ENCODE measurements at regions not wholly inside any gene's neighbourhood (a gene's known extent, or its start where the extent isn't known, plus 50 kb on each side); places are given as distances from the start of the nearest gene placed in this dataset.

DNA sequence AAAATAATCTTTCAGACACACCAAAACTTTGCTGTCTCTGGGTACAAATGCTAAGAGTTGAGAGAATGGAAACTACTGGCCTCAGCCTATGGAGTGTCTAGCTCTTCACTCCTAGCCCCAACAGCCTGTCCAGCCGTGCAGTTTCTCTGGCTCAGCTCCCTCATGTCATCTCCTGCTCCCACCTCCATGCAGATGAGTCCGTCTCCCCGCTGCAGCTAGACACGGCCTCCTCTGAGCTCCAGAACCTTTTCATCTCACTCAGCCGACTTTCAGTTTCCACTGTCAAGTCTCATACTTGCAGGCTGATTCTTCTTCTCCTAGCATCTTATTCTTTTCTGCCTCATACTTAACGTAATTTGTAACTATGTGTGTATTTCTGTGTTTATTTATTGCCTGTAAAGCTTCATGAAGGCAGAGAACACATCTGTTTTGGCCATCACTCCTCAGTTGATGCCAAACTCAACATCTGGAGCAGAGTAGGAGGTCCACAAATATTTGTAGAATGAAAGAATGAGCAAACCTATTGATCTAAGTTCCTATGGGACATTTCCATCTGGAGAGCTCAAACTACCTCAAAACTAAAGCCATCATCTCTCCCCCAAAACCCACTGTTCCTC, 139.8 kb upstream of the PWP1 start:
- H3K9me3 ChIP-seq (ENCODE audit: control insufficient read depth in 2 of 2, low read length in 2 of 2), result peaks cover 0 to 9% of the 10 kb centered on the region in 2 donors
- no peak overlapping the region for H3K4me3 ChIP-seq (ENCODE audit: low read length in 2 of 2)
- no peak overlapping the region for H3K9ac ChIP-seq (ENCODE audit: low read length in 2 of 2)
- H3K27ac ChIP-seq (ENCODE audit: low read length), result no peak overlapping the region
- no peaks in the 10 kb centered on the region for H3K27me3 ChIP-seq (ENCODE audit: control insufficient read depth in 1 of 2, insufficient read depth in 2 of 2, low read length in 2 of 2)
- H3K36me3 ChIP-seq (ENCODE audit: control insufficient read depth in 2 of 2, insufficient read depth in 2 of 2, low read length in 2 of 2), result no peaks in the 10 kb centered on the region
- no peaks in the 10 kb centered on the region for H3K4me1 ChIP-seq (ENCODE audit: control insufficient read depth, insufficient read depth, low read length)

GRCh38 chr12:107547389-107547788, 138.2 kb upstream of the PWP1 start:
- Histone ChIP-seq H3K4me1 (ENCODE audit: control insufficient read depth, insufficient read depth, low read length) (no peaks in the 10 kb centered on the region), H3K27me3 (ENCODE audit: control insufficient read depth in 1 of 2, insufficient read depth in 2 of 2, low read length in 2 of 2) (no peaks in the 10 kb centered on the region), H3K4me3 (ENCODE audit: low read length in 2 of 2) (no peak overlapping the region), H3K9me3 (ENCODE audit: control insufficient read depth in 2 of 2, low read length in 2 of 2) (peaks cover 0 to 5% of the 10 kb centered on the region in 2 donors), H3K9ac (ENCODE audit: low read length in 2 of 2) (no peak overlapping the region), H3K36me3 (ENCODE audit: control insufficient read depth in 2 of 2, insufficient read depth in 2 of 2, low read length in 2 of 2) (no peaks in the 10 kb centered on the region), H3K27ac (ENCODE audit: low read length) (no peak overlapping the region)

- H3K27ac ChIP-seq (ENCODE audit: low read length), result no peak overlapping the region
- H3K4me3 ChIP-seq (ENCODE audit: low read length in 2 of 2), result no peak overlapping the region
- H3K36me3 ChIP-seq (ENCODE audit: control insufficient read depth in 2 of 2, insufficient read depth in 2 of 2, low read length in 2 of 2), result no peaks in the 10 kb centered on the region
- peaks cover 0 to 5% of the 10 kb centered on the region in 2 donors for H3K9me3 ChIP-seq (ENCODE audit: control insufficient read depth in 2 of 2, low read length in 2 of 2)
- H3K4me1 ChIP-seq (ENCODE audit: control insufficient read depth, insufficient read depth, low read length), result no peaks in the 10 kb centered on the region
- no peaks in the 10 kb centered on the region for H3K27me3 ChIP-seq (ENCODE audit: control insufficient read depth in 1 of 2, insufficient read depth in 2 of 2, low read length in 2 of 2)
- H3K9ac ChIP-seq (ENCODE audit: low read length in 2 of 2), result no peak overlapping the region
These were observed 135.7 kb upstream of the PWP1 start for GRCh38 chr12:107549651-107550480.

DNA sequence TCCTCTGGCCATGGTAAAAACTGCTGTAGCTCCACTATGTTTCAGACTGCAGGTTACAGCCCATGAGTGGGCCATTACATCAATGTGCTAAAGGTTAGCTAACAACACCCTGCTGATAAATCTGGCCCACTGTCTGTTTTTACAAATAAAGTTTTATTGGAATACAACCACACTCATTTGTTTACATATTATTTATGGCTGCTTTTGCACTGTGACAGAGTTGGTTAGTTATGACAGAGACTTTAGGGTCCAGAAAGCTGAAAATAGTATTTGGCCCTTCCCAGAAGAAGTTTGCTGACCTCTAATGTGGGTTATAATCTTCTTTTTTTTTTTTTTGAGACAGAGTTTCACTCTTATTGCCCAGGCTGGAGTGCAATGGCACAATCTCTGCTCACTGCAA, 134.2 kb upstream of the PWP1 start:
- peaks cover 0 to 5% of the 10 kb centered on the region in 2 donors for H3K9me3 ChIP-seq (ENCODE audit: control insufficient read depth in 2 of 2, low read length in 2 of 2)
- H3K27me3 ChIP-seq (ENCODE audit: control insufficient read depth in 1 of 2, insufficient read depth in 2 of 2, low read length in 2 of 2), result peaks cover 0 to 4% of the 10 kb centered on the region in 2 donors
- H3K4me3 ChIP-seq (ENCODE audit: low read length in 2 of 2), result no peak overlapping the region
- no peaks in the 10 kb centered on the region for H3K36me3 ChIP-seq (ENCODE audit: control insufficient read depth in 2 of 2, insufficient read depth in 2 of 2, low read length in 2 of 2)
- H3K9ac ChIP-seq (ENCODE audit: low read length in 2 of 2), result no peak overlapping the region
- no peak overlapping the region for H3K27ac ChIP-seq (ENCODE audit: low read length)
- H3K4me1 ChIP-seq (ENCODE audit: control insufficient read depth, insufficient read depth, low read length), result no peaks in the 10 kb centered on the region

DNA sequence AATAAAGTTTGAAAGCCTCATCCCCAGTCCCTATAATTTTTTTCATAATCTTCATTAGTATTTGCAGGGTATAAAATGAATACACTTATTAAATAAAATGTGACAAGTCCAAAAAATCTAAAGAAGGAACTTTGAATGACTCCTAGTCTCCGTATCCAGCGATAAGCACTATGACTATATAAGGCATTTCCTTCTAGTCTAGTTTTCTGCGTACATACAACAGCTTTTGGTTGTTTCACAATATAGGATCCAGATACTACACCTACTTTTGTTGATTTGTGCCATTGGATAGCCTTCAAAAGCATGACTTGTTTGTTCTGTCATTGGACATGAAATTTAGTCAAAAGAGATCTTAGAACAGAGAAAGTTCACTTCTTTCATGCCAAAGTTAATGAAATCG, 133.3 kb upstream of the PWP1 start:
- Histone ChIP-seq H3K27me3 (ENCODE audit: control insufficient read depth in 1 of 2, insufficient read depth in 2 of 2, low read length in 2 of 2) (peaks cover 0 to 4% of the 10 kb centered on the region in 2 donors), H3K4me3 (ENCODE audit: low read length in 2 of 2) (no peak overlapping the region), H3K4me1 (ENCODE audit: control insufficient read depth, insufficient read depth, low read length) (no peaks in the 10 kb centered on the region), H3K27ac (ENCODE audit: low read length) (no peak overlapping the region), H3K9ac (ENCODE audit: low read length in 2 of 2) (no peak overlapping the region), H3K9me3 (ENCODE audit: control insufficient read depth in 2 of 2, low read length in 2 of 2) (peaks cover 0 to 5% of the 10 kb centered on the region in 2 donors), H3K36me3 (ENCODE audit: control insufficient read depth in 2 of 2, insufficient read depth in 2 of 2, low read length in 2 of 2) (no peaks in the 10 kb centered on the region)

DNA sequence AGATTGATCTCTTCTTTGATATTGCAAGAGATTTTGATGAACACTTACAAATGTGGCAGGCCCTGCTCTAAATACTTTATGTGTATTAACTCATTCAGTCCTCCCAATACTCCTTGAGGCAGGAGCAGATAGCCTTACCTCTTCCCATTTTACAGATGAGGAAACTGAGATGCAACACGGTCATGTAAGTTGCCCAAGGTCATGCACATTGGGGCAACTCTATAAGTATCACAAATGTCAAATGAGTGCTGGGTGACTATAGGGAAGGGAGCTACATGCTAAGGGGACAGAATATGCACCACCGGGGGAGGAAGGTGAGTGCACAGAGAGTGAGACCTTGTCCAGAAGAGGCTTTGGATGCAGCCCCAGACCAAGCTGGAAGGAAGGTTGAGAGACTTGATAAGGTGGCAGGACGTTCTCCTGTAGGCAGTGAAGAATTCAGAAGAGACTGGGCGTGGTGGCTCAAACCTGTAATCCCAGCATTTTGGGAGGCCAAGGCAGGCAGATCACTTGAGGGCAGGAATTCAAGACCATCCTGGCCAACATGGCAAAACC, 132.3 kb upstream of the PWP1 start:
- H3K36me3 ChIP-seq (ENCODE audit: control insufficient read depth in 2 of 2, insufficient read depth in 2 of 2, low read length in 2 of 2), result no peaks in the 10 kb centered on the region
- no peaks in the 10 kb centered on the region for H3K4me1 ChIP-seq (ENCODE audit: control insufficient read depth, insufficient read depth, low read length)
- peaks cover 0 to 4% of the 10 kb centered on the region in 2 donors for H3K27me3 ChIP-seq (ENCODE audit: control insufficient read depth in 1 of 2, insufficient read depth in 2 of 2, low read length in 2 of 2)
- H3K9ac ChIP-seq (ENCODE audit: low read length in 2 of 2), result no peak overlapping the region
- no peak overlapping the region for H3K27ac ChIP-seq (ENCODE audit: low read length)
- H3K4me3 ChIP-seq (ENCODE audit: low read length in 2 of 2), result no peak overlapping the region
- peaks cover 0 to 5% of the 10 kb centered on the region in 2 donors for H3K9me3 ChIP-seq (ENCODE audit: control insufficient read depth in 2 of 2, low read length in 2 of 2)

DNA sequence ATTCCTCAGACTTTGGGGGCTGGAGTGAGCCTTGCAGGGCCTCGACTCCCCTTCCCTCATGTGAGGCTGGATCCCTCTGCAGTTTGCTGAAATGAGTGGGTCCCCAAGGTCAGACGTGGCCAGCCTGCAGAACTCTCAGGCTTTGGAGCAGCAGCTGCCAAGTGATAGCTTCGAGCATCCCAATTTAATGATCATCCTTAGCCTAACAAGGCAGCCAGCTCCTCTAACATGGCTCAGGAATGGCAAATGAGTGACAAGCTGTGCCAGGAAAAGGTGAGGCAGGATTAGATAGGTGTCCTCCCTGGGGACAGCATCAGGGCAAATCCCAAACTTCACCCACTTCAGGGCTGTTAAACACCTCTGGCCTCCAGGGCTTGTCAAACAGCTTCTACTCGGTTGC, 130.7 kb upstream of the PWP1 start:
- H3K27me3 ChIP-seq (ENCODE audit: control insufficient read depth in 1 of 2, insufficient read depth in 2 of 2, low read length in 2 of 2), result peaks cover 0 to 4% of the 10 kb centered on the region in 2 donors
- H3K27ac ChIP-seq (ENCODE audit: low read length), result no peak overlapping the region
- no peaks in the 10 kb centered on the region for H3K36me3 ChIP-seq (ENCODE audit: control insufficient read depth in 2 of 2, insufficient read depth in 2 of 2, low read length in 2 of 2)
- H3K4me1 ChIP-seq (ENCODE audit: control insufficient read depth, insufficient read depth, low read length), result no peaks in the 10 kb centered on the region
- no peak overlapping the region for H3K4me3 ChIP-seq (ENCODE audit: low read length in 2 of 2)
- H3K9me3 ChIP-seq (ENCODE audit: control insufficient read depth in 2 of 2, low read length in 2 of 2), result peaks cover 0 to 2% of the 10 kb centered on the region in 2 donors
- H3K9ac ChIP-seq (ENCODE audit: low read length in 2 of 2), result no peak overlapping the region

DNA sequence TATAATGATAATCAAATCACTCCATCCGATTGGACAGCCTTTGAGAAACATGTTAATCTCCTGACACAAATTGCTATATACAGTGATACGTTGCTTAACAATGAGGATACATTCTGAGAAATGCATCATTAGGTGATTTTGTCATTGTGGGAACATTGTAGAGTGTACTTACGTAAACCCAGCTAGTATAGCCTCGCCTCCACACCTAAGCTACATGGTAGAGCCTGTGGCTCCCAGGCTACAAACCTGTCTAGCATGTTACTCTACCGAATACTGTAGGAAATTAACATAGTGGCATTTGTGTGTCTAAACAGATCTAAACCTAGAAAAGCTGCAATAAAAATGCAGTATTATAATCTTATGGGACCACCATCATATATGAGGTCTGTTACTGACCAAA, 128.6 kb upstream of the PWP1 start:
- H3K27me3 ChIP-seq (ENCODE audit: control insufficient read depth in 1 of 2, insufficient read depth in 2 of 2, low read length in 2 of 2), result peaks cover 0 to 4% of the 10 kb centered on the region in 2 donors
- H3K9ac ChIP-seq (ENCODE audit: low read length in 2 of 2), result no peak overlapping the region
- no peak overlapping the region for H3K4me3 ChIP-seq (ENCODE audit: low read length in 2 of 2)
- no peaks in the 10 kb centered on the region for H3K9me3 ChIP-seq (ENCODE audit: control insufficient read depth in 2 of 2, low read length in 2 of 2)
- no peak overlapping the region for H3K27ac ChIP-seq (ENCODE audit: low read length)
- H3K36me3 ChIP-seq (ENCODE audit: control insufficient read depth in 2 of 2, insufficient read depth in 2 of 2, low read length in 2 of 2), result no peaks in the 10 kb centered on the region
- H3K4me1 ChIP-seq (ENCODE audit: control insufficient read depth, insufficient read depth, low read length), result no peaks in the 10 kb centered on the region

DNA sequence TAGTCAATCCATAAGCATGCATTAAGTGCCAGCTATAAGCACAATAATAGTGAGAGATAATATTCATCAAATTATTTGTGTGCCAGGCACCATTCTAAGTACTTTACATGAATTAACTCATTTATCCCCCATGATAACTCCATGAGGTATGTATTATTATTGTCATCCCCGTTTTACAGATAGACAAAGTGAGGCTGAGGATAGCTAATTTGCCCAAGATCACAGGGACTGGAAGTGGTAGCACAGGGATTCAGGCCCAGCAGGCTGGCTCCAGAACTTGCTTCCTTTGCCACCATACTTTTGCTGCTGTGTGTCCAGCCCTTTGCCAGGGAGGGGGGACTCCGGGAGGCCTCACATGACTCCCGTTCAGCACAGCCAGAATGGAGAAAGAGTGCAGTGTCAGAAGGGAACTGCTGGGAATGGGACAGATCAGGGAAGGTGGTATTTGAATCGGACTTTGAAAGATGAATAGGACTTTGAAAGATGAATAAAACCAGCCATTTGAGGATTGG, 128.0 kb upstream of the PWP1 start:
- Histone ChIP-seq H3K27ac (ENCODE audit: low read length) (no peak overlapping the region), H3K9me3 (ENCODE audit: control insufficient read depth in 2 of 2, low read length in 2 of 2) (no peaks in the 10 kb centered on the region), H3K4me1 (ENCODE audit: control insufficient read depth, insufficient read depth, low read length) (no peaks in the 10 kb centered on the region), H3K27me3 (ENCODE audit: control insufficient read depth in 1 of 2, insufficient read depth in 2 of 2, low read length in 2 of 2) (peaks cover 0 to 7% of the 10 kb centered on the region in 2 donors), H3K4me3 (ENCODE audit: low read length in 2 of 2) (no peak overlapping the region), H3K36me3 (ENCODE audit: control insufficient read depth in 2 of 2, insufficient read depth in 2 of 2, low read length in 2 of 2) (no peaks in the 10 kb centered on the region), H3K9ac (ENCODE audit: low read length in 2 of 2) (no peak overlapping the region)

GRCh38 chr12:107558141-107558815, 127.3 kb upstream of the PWP1 start:
- Histone ChIP-seq H3K27me3 (ENCODE audit: control insufficient read depth in 1 of 2, insufficient read depth in 2 of 2, low read length in 2 of 2) (peaks cover 0 to 7% of the 10 kb centered on the region in 2 donors), H3K36me3 (ENCODE audit: control insufficient read depth in 2 of 2, insufficient read depth in 2 of 2, low read length in 2 of 2) (no peaks in the 10 kb centered on the region), H3K9ac (ENCODE audit: low read length in 2 of 2) (no peak overlapping the region), H3K9me3 (ENCODE audit: control insufficient read depth in 2 of 2, low read length in 2 of 2) (no peaks in the 10 kb centered on the region), H3K27ac (ENCODE audit: low read length) (no peak overlapping the region), H3K4me3 (ENCODE audit: low read length in 2 of 2) (no peak overlapping the region), H3K4me1 (ENCODE audit: control insufficient read depth, insufficient read depth, low read length) (no peaks in the 10 kb centered on the region)
